Spleen (tissue), 11 donors: ENCODE measurements at regions not wholly inside any gene's neighbourhood (a gene's known extent, or its start where the extent isn't known, plus 50 kb on each side); places are given as distances from the start of the nearest gene placed in this dataset.

ENCODE experiments used
- DNase-seq: peaks from one replicate; pipeline ENCODE4 v3.0.0-alpha.2; 2020
- H3K27ac ChIP-seq, 8 donors: fragments of 200-600 bp; sonication (generic) in 7 of 8; 1 replicate in 4 of 8; 2 replicates in 4 of 8; pipeline versions ENCODE4 v1.5.0 to v1.8.0; 2016 to 2021; ENCODE audit warnings: inconsistent platforms in 4 of 8, mild to moderate bottlenecking in 4 of 8, moderate library complexity in 1 of 8
- H3K27me3 ChIP-seq, 7 donors: fragments of 200-600 bp; sonication (generic) in 6 of 7; replicated peaks in 1 of 7; 1 replicate in 4 of 7; 2 replicates in 3 of 7; pipeline versions ENCODE4 v1.5.0 to v1.8.0; 2016 to 2021; ENCODE audit warnings: inconsistent platforms in 3 of 7, mild to moderate bottlenecking in 1 of 7
- H3K36me3 ChIP-seq, 6 donors: fragments of 200-600 bp; sonication (generic) in 5 of 6; 1 replicate in 4 of 6; 2 replicates in 2 of 6; pipeline versions ENCODE4 v1.5.0 to v1.8.0; 2016 to 2021; ENCODE audit warnings: inconsistent platforms in 2 of 6
- H3K4me1 ChIP-seq, 6 donors: fragments of 200-600 bp; sonication (generic) in 5 of 6; 1 replicate in 3 of 6; 2 replicates in 3 of 6; pipeline versions ENCODE4 v1.5.0 to v1.8.0; 2016 to 2021; ENCODE audit warnings: inconsistent platforms in 3 of 6
- H3K4me3 ChIP-seq, 8 donors: fragments of 200-600 bp; sonication (generic) in 7 of 8; 1 replicate in 4 of 8; 2 replicates in 4 of 8; pipeline versions ENCODE4 v1.5.0 to v1.8.0; 2016 to 2021; ENCODE audit warnings: inconsistent platforms in 4 of 8, mild to moderate bottlenecking in 4 of 8, moderate library complexity in 2 of 8
- H3K9me3 ChIP-seq, 8 donors: fragments of 200-600 bp; sonication (generic) in 7 of 8; 1 replicate in 4 of 8; 2 replicates in 4 of 8; pipeline versions ENCODE4 v1.5.0 to v1.8.0; 2016 to 2021; ENCODE audit warnings: inconsistent platforms in 4 of 8
- POLR2A ChIP-seq, 3 donors: fragments of 450-650 bp; IDR thresholded peaks; one replicate each; pipeline ENCODE4 v1.5.1; 2017; ENCODE audit warnings: antibody characterized with exemption in 3 of 3, mild to moderate bottlenecking in 1 of 3
- POLR2AphosphoS5 ChIP-seq, 3 donors: sonication (generic); formaldehyde crosslinking; IDR thresholded peaks; one replicate each; pipeline ENCODE4 v1.5.1; 2017; ENCODE audit warnings: antibody characterized with exemption in 3 of 3
- WGBS, 5 donors: extraction: QIAGEN DNeasy Blood & Tissue Kit in 3 of 5; methylation state at CpG; one replicate each; pipeline versions ENCODE4 v1.1.5 to v1.1.7; 2013 to 2018; 5-methylcytosine and 5-hydroxymethylcytosine counted together
- intact Hi-C: fragments of 100-400 bp; cut with DNase I; formaldehyde crosslinking; loops from one replicate; pipeline ENCODE4 v1.15.0; 2023; ENCODE audit warnings: low total_unique reads
- TF ChIP-seq, protein P1 (sequence below), 11 experiments: fragments of 200-600 bp in 7 of 11; fragments of 450-650 bp in 4 of 11; sonication (generic) in 4 of 11; IDR thresholded peaks in 8 of 11; conservative IDR thresholded peaks in 3 of 11; 1 replicate in 7 of 11; 2 replicates in 4 of 11; pipeline versions ENCODE4 v1.4.0 to v1.8.0; 2016 to 2021; ENCODE audit warnings: antibody characterized with exemption in 11 of 11, inconsistent platforms in 4 of 11, mild to moderate bottlenecking in 1 of 11
- donor health status: healthy with polysubstance abuse.
- donor health status: DM: no; HTN: no; CAD: no; lungs with moderate emphysema.
- donor health status: DM: no; HTN: no; CAD: no.
- donor health status: Bipolar disorder and iron deficiency.
- donor health status: healthy.
- donor health status: DM: no; HTN: no; CAD: no.
- donor health status: DM: yes; HTN: yes; CAD: no.

GRCh38 chr13:99652901-99653300 lies 151.6 kb downstream of the TM9SF2 start:
- intact Hi-C loops: no loop called here
- WGBS, 5 donors: 79 to 93% (median 85%) methylated on average over 3 of the region's 3 CpGs
- Histone ChIP-seq H3K36me3 (no peaks in the 10 kb centered on the region), H3K27me3 (peaks cover 0 to 5% (median 0%) of the 10 kb centered on the region in 7 donors), H3K4me1 (peaks cover 4 to 24% (median 17%) of the 10 kb centered on the region in 6 donors), H3K27ac (no peak overlapping the region), H3K9me3 (no peaks in the 10 kb centered on the region), H3K4me3 (no peak overlapping the region)
- DNase-seq: no peak
- TF ChIP-seq POLR2AphosphoS5 (IDR thresholded peaks at IDR 0.05) (no peak), POLR2A (IDR thresholded peaks at IDR 0.05) (no peak)
- TF ChIP-seq, protein P1, sequence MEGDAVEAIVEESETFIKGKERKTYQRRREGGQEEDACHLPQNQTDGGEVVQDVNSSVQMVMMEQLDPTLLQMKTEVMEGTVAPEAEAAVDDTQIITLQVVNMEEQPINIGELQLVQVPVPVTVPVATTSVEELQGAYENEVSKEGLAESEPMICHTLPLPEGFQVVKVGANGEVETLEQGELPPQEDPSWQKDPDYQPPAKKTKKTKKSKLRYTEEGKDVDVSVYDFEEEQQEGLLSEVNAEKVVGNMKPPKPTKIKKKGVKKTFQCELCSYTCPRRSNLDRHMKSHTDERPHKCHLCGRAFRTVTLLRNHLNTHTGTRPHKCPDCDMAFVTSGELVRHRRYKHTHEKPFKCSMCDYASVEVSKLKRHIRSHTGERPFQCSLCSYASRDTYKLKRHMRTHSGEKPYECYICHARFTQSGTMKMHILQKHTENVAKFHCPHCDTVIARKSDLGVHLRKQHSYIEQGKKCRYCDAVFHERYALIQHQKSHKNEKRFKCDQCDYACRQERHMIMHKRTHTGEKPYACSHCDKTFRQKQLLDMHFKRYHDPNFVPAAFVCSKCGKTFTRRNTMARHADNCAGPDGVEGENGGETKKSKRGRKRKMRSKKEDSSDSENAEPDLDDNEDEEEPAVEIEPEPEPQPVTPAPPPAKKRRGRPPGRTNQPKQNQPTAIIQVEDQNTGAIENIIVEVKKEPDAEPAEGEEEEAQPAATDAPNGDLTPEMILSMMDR (IDR thresholded peaks at IDR 0.05 in 8 of 11, conservative IDR thresholded peaks at IDR 0.05 in 3 of 11): no peak

GRCh38 chr13:99652141-99652540 lies 150.9 kb downstream of the TM9SF2 start:
- H3K4me1 ChIP-seq: peaks cover 0 to 16% (median 10%) of the 10 kb centered on the region in 6 donors
- H3K9me3 ChIP-seq: no peaks in the 10 kb centered on the region
- TF ChIP-seq, protein P1 (IDR thresholded peaks at IDR 0.05 in 8 of 11, conservative IDR thresholded peaks at IDR 0.05 in 3 of 11): no peak
- TF ChIP-seq POLR2A (IDR thresholded peaks at IDR 0.05) (no peak), POLR2AphosphoS5 (IDR thresholded peaks at IDR 0.05) (no peak)
- H3K27me3 ChIP-seq: no peaks in the 10 kb centered on the region
- no peak overlapping the region for H3K4me3 ChIP-seq
- H3K36me3 ChIP-seq: no peaks in the 10 kb centered on the region
- H3K27ac ChIP-seq: no peak overlapping the region
- no peak for DNase-seq
- 88 to 100% (median 95%) methylated on average over 1 of the region's 1 CpG for WGBS, 5 donors
- intact Hi-C loops: no loop called here

GRCh38 chr13:99651016-99651415 lies 149.7 kb downstream of the TM9SF2 start:
- no peak for TF ChIP-seq POLR2AphosphoS5 (IDR thresholded peaks at IDR 0.05)
- TF ChIP-seq, protein P1 (IDR thresholded peaks at IDR 0.05 in 8 of 11, conservative IDR thresholded peaks at IDR 0.05 in 3 of 11): no peak
- H3K9me3 ChIP-seq: no peaks in the 10 kb centered on the region
- WGBS, 5 donors: 90 to 94% (median 92%) methylated on average over 5 of the region's 5 CpGs
- H3K27me3 ChIP-seq: no peaks in the 10 kb centered on the region
- H3K4me1 ChIP-seq: peaks cover 0 to 5% (median 2%) of the 10 kb centered on the region in 6 donors
- H3K27ac ChIP-seq: no peak overlapping the region
- no peaks in the 10 kb centered on the region for H3K36me3 ChIP-seq
- no peak overlapping the region for H3K4me3 ChIP-seq
- intact Hi-C loops: no loop called here
- no peak for DNase-seq

DNA sequence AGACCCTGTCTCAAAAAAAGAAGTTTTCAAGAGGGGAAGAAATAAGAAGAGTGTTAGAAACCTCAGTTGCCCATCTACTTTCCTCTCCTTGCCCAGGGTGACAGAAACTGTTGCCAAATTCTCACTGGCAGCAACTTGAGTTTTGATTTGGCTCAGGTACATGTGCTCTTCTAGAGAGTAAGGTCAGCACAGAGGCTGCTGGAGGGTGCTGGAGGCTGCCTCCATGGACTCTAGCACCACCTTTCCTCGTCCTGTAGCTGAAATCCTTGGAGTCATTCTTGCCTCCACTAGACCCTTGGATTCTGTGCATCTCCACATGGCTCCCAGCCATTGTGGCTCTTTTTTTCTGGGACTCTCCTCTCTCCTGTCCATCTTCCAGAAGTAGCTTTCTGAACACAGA lies 149.1 kb downstream of the TM9SF2 start:
- H3K36me3 ChIP-seq: no peaks in the 10 kb centered on the region
- no peak overlapping the region for H3K4me3 ChIP-seq
- no peaks in the 10 kb centered on the region for H3K27me3 ChIP-seq
- H3K9me3 ChIP-seq: no peaks in the 10 kb centered on the region
- TF ChIP-seq POLR2AphosphoS5 (IDR thresholded peaks at IDR 0.05) (no peak), POLR2A (IDR thresholded peaks at IDR 0.05) (no peak)
- TF ChIP-seq, protein P1 (IDR thresholded peaks at IDR 0.05 in 8 of 11, conservative IDR thresholded peaks at IDR 0.05 in 3 of 11): no peak
- 69 to 92% (median 83%) methylated on average over 1 of the region's 1 CpG for WGBS, 5 donors
- intact Hi-C loops: no loop called here
- H3K4me1 ChIP-seq: no peaks in the 10 kb centered on the region
- DNase-seq: no peak
- no peak overlapping the region for H3K27ac ChIP-seq
